Nephron progenitor cell (in vitro differentiated cells): ENCODE measurements at regions not wholly inside any gene's neighbourhood (a gene's known extent, or its start where the extent isn't known, plus 50 kb on each side); places are given as distances from the start of the nearest gene placed in this dataset.

ENCODE experiments used
- DNase-seq: peaks from one replicate; pipeline ENCODE4 v3.0.0; 2021
- H3K27ac Mint-ChIP-seq: 2 replicates; pipeline ENCODE4 v1.8.0; 2021; ENCODE audit warnings: mild to moderate bottlenecking, moderate library complexity, mixed read lengths
- H3K27me3 Mint-ChIP-seq: 2 replicates; pipeline ENCODE4 v1.8.0; 2021; ENCODE audit warnings: mild to moderate bottlenecking, low read depth, mixed read lengths; ENCODE audit not compliant: poor library complexity
- H3K36me3 Mint-ChIP-seq: 2 replicates; pipeline ENCODE4 v1.8.0; 2021; ENCODE audit warnings: low read depth, mixed read lengths
- H3K4me1 Mint-ChIP-seq: 2 replicates; pipeline ENCODE4 v1.8.0; 2021; ENCODE audit warnings: mixed read lengths
- H3K4me3 Mint-ChIP-seq: 2 replicates; pipeline ENCODE4 v1.8.0; 2021; ENCODE audit warnings: mild to moderate bottlenecking, moderate library complexity, mixed read lengths
- H3K9me3 Mint-ChIP-seq: 2 replicates; pipeline ENCODE4 v1.8.0; 2021; ENCODE audit warnings: mild to moderate bottlenecking, moderate library complexity, mixed read lengths
- CTCF ChIP-seq: fragments of 200-600 bp; sonication (generic); IDR thresholded peaks from 2 replicates; pipeline ENCODE4 v1.5.0; 2021; ENCODE audit warnings: antibody characterized with exemption

- no peak overlapping the region for H3K4me3 Mint-ChIP-seq
- TF ChIP-seq CTCF, result no peak
- H3K9me3 Mint-ChIP-seq, result peaks cover 15% of the 10 kb centered on the region
- H3K4me1 Mint-ChIP-seq, result peaks cover 73% of the 10 kb centered on the region
- H3K27ac Mint-ChIP-seq, result peak overlapping the region; percentile 85
- no peak for DNase-seq
- peaks cover 7% of the 10 kb centered on the region for H3K36me3 Mint-ChIP-seq
- peaks cover 2% of the 10 kb centered on the region for H3K27me3 Mint-ChIP-seq
Measured at GRCh38 chr15:67944010-67944641, 104.3 kb upstream of the RNU6-1 start.

GRCh38 chr15:67945131-67945530, 105.3 kb upstream of the RNU6-1 start:
- peaks cover 13% of the 10 kb centered on the region for H3K9me3 Mint-ChIP-seq
- H3K4me1 Mint-ChIP-seq, result peaks cover 71% of the 10 kb centered on the region
- H3K27me3 Mint-ChIP-seq, result peaks cover 2% of the 10 kb centered on the region
- peaks cover 6% of the 10 kb centered on the region for H3K36me3 Mint-ChIP-seq
- H3K4me3 Mint-ChIP-seq, result no peak overlapping the region
- no peak for DNase-seq
- no peak for TF ChIP-seq CTCF
- peak overlapping the region; percentile 99 for H3K27ac Mint-ChIP-seq

GRCh38 chr15:67945951-67946700, 106.3 kb upstream of the RNU6-1 start:
- Mint-ChIP-seq H3K36me3 (no peaks in the 10 kb centered on the region), H3K27ac (peak overlapping the region; percentile 99), H3K4me1 (peaks cover 64% of the 10 kb centered on the region), H3K4me3 (peak overlapping the region; percentile 63), H3K27me3 (peaks cover 2% of the 10 kb centered on the region), H3K9me3 (peaks cover 5% of the 10 kb centered on the region)
- DNase-seq, result peak; percentile 51
- TF ChIP-seq CTCF, result no peak

GRCh38 chr15:67946701-67947100, 106.9 kb upstream of the RNU6-1 start:
- no peak for TF ChIP-seq CTCF
- H3K36me3 Mint-ChIP-seq, result no peaks in the 10 kb centered on the region
- no peak for DNase-seq
- peaks cover 5% of the 10 kb centered on the region for H3K9me3 Mint-ChIP-seq
- H3K4me1 Mint-ChIP-seq, result peaks cover 60% of the 10 kb centered on the region
- peak overlapping the region; percentile 63 for H3K4me3 Mint-ChIP-seq
- H3K27ac Mint-ChIP-seq, result peak overlapping the region; percentile 99
- H3K27me3 Mint-ChIP-seq, result peaks cover 2% of the 10 kb centered on the region

GRCh38 chr15:67947254-67948039, 106.7 kb upstream of the PIAS1 start:
- H3K27me3 Mint-ChIP-seq, result peaks cover 2% of the 10 kb centered on the region
- no peak for DNase-seq
- H3K36me3 Mint-ChIP-seq, result no peaks in the 10 kb centered on the region
- H3K27ac Mint-ChIP-seq, result peak overlapping the region; percentile 99
- peaks cover 52% of the 10 kb centered on the region for H3K4me1 Mint-ChIP-seq
- no peak for TF ChIP-seq CTCF
- H3K4me3 Mint-ChIP-seq, result no peak overlapping the region
- H3K9me3 Mint-ChIP-seq, result peaks cover 5% of the 10 kb centered on the region
